Aorta (tissue), 5 donors: ENCODE measurements at regions not wholly inside any gene's neighbourhood (a gene's known extent, or its start where the extent isn't known, plus 50 kb on each side); places are given as distances from the start of the nearest gene placed in this dataset.

Source experiments
- ATAC-seq: fragments of 200-7000 bp; cut with Tn5 transposase; one replicate; pipeline ENCODE4 v1.9.1; 2022; ENCODE audit warnings: moderate library complexity; ENCODE audit not compliant: low FRiP score
- DNase-seq, 2 donors: peaks; one replicate each; pipeline ENCODE4 v3.0.0-alpha.2; 2020
- H3K27ac ChIP-seq, 2 donors: one replicate each; pipeline ENCODE4 v1.5.1; 2013; ENCODE audit warnings: low read length in 2 of 2, mild to moderate bottlenecking in 2 of 2, moderate library complexity in 2 of 2, control low read depth in 1 of 2, inconsistent platforms in 1 of 2, low read depth in 1 of 2
- H3K27me3 ChIP-seq, 2 donors: one replicate each; pipeline ENCODE4 v1.6.1; 2013; ENCODE audit warnings: control low read depth in 1 of 2, low read length in 1 of 2, mild to moderate bottlenecking in 1 of 2, moderate library complexity in 1 of 2; ENCODE audit not compliant: insufficient read depth in 2 of 2, control insufficient read depth in 1 of 2
- H3K36me3 ChIP-seq, 2 donors: one replicate each; pipeline ENCODE4 v1.6.1; 2013; ENCODE audit warnings: control low read depth in 1 of 2, low read length in 1 of 2, mild to moderate bottlenecking in 1 of 2; ENCODE audit not compliant: insufficient read depth in 2 of 2, control insufficient read depth in 1 of 2
- H3K4me1 ChIP-seq, 2 donors: one replicate each; pipeline ENCODE4 v1.6.1; 2013; ENCODE audit warnings: low read length in 2 of 2, control low read depth in 1 of 2, mild to moderate bottlenecking in 1 of 2, moderate library complexity in 1 of 2; ENCODE audit not compliant: insufficient read depth in 2 of 2, control insufficient read depth in 1 of 2
- H3K4me3 ChIP-seq, 2 donors: one replicate each; pipeline ENCODE4 v1.5.1; 2013; ENCODE audit warnings: low read length in 2 of 2, control low read depth in 1 of 2, mild to moderate bottlenecking in 1 of 2
- H3K9me3 ChIP-seq: one replicate; pipeline ENCODE4 v1.6.1; 2013; ENCODE audit warnings: mild to moderate bottlenecking, low read length; ENCODE audit not compliant: control insufficient read depth
- WGBS, 2 donors: extraction: QIAGEN DNeasy Blood & Tissue Kit; methylation state at CpG; one replicate each; pipeline ENCODE4 v1.1.7; 2013; 5-methylcytosine and 5-hydroxymethylcytosine counted together
- intact Hi-C, 2 donors: fragments of 100-400 bp; cut with DNase I; formaldehyde crosslinking; loops; one replicate each; pipeline versions ENCODE4 v1.14.2 to v1.15.0; 2022
- donor health status: healthy with polysubstance abuse.
- donor health status: Bipolar disorder and iron deficiency.
- donor health status: DM: no; HTN: no; CAD: no.
- donor health status: DM: no; HTN: no; CAD: no.
- donor health status: DM: yes; HTN: yes; CAD: no.

- peaks cover 1% of the 10 kb centered on the region for H3K9me3 ChIP-seq
- 73 to 83% methylated on average over 2 of the region's 2 CpGs for WGBS, 2 donors
- DNase-seq: no peak
Measured at GRCh38 chrX:21056622-21057021, 317.6 kb upstream of the CNKSR2 start.

GRCh38 chrX:21047034-21047455 is 327.2 kb upstream of the CNKSR2 start:
- ATAC-seq: no peak
- no peaks in the 10 kb centered on the region for H3K36me3 ChIP-seq
- no peak for DNase-seq
- no peaks in the 10 kb centered on the region for H3K4me1 ChIP-seq
- no peaks in the 10 kb centered on the region for H3K27me3 ChIP-seq
- intact Hi-C loops: no loop called here
- H3K27ac ChIP-seq: no peak overlapping the region
- no peaks in the 10 kb centered on the region for H3K9me3 ChIP-seq
- no peak overlapping the region for H3K4me3 ChIP-seq
- WGBS, 2 donors: 24 to 47% methylated on average over 2 of the region's 2 CpGs

More at GRCh38 chrX:21056622-21057021, 317.6 kb upstream of the CNKSR2 start:
- Histone ChIP-seq H3K4me1 (no peaks in the 10 kb centered on the region), H3K36me3 (no peaks in the 10 kb centered on the region), H3K27ac (no peak overlapping the region), H3K27me3 (no peaks in the 10 kb centered on the region), H3K4me3 (no peak overlapping the region)
- intact Hi-C loops: no loop called here
- no peak for ATAC-seq

- no peak overlapping the region for H3K4me3 ChIP-seq
- 39 to 55% methylated on average over 2 of the region's 2 CpGs for WGBS, 2 donors
- no peak for DNase-seq
- H3K27ac ChIP-seq: no peak overlapping the region
- ATAC-seq: no peak
- H3K9me3 ChIP-seq: no peaks in the 10 kb centered on the region
- intact Hi-C loops: no loop called here
- no peaks in the 10 kb centered on the region for H3K36me3 ChIP-seq
- no peaks in the 10 kb centered on the region for H3K4me1 ChIP-seq
- no peaks in the 10 kb centered on the region for H3K27me3 ChIP-seq
Measured at GRCh38 chrX:21014326-21014725, 359.9 kb upstream of the CNKSR2 start.

- 44 to 58% methylated on average over 2 of the region's 2 CpGs for WGBS, 2 donors
- intact Hi-C loops: no loop called here
- Histone ChIP-seq H3K27ac (no peak overlapping the region), H3K9me3 (no peaks in the 10 kb centered on the region), H3K36me3 (no peaks in the 10 kb centered on the region), H3K27me3 (no peaks in the 10 kb centered on the region), H3K4me1 (no peaks in the 10 kb centered on the region), H3K4me3 (no peak overlapping the region)
- DNase-seq: no peak
- no peak for ATAC-seq
Measured at GRCh38 chrX:21004835-21005234, 369.4 kb upstream of the CNKSR2 start.

GRCh38 chrX:20995829-20996228 is 378.4 kb upstream of the CNKSR2 start:
- intact Hi-C loops: no loop called here
- Histone ChIP-seq H3K9me3 (no peaks in the 10 kb centered on the region), H3K4me3 (no peak overlapping the region), H3K27ac (no peak overlapping the region), H3K36me3 (no peaks in the 10 kb centered on the region), H3K27me3 (no peaks in the 10 kb centered on the region), H3K4me1 (no peaks in the 10 kb centered on the region)
- ATAC-seq: no peak
- DNase-seq: no peak
- 9 to 25% methylated on average over 2 of the region's 2 CpGs for WGBS, 2 donors

GRCh38 chrX:20989361-20989760 is 384.9 kb upstream of the CNKSR2 start:
- H3K36me3 ChIP-seq: no peaks in the 10 kb centered on the region
- ATAC-seq (no peak), DNase-seq (no peak)
- 72 to 92% methylated on average over 3 of the region's 3 CpGs for WGBS, 2 donors
- no peaks in the 10 kb centered on the region for H3K9me3 ChIP-seq
- no peak overlapping the region for H3K4me3 ChIP-seq
- intact Hi-C loops: no loop called here
- no peak overlapping the region for H3K27ac ChIP-seq
- no peaks in the 10 kb centered on the region for H3K27me3 ChIP-seq
- H3K4me1 ChIP-seq: no peaks in the 10 kb centered on the region

GRCh38 chrX:20988804-20989203 is 385.4 kb upstream of the CNKSR2 start:
- Histone ChIP-seq H3K9me3 (no peaks in the 10 kb centered on the region), H3K27me3 (no peaks in the 10 kb centered on the region), H3K27ac (no peak overlapping the region), H3K4me3 (no peak overlapping the region), H3K36me3 (no peaks in the 10 kb centered on the region), H3K4me1 (no peaks in the 10 kb centered on the region)
- DNase-seq: no peak
- 71 to 74% methylated on average over 2 of the region's 2 CpGs for WGBS, 2 donors
- intact Hi-C loops: no loop called here
- ATAC-seq: no peak

- Histone ChIP-seq H3K27me3 (no peaks in the 10 kb centered on the region), H3K9me3 (no peaks in the 10 kb centered on the region), H3K36me3 (no peaks in the 10 kb centered on the region), H3K27ac (no peak overlapping the region), H3K4me1 (no peaks in the 10 kb centered on the region), H3K4me3 (no peak overlapping the region)
- 65 to 79% methylated on average over 3 of the region's 3 CpGs for WGBS, 2 donors
- ATAC-seq (no peak), DNase-seq (no peak)
- intact Hi-C loops: no loop called here
Measured at GRCh38 chrX:20988118-20988517, 386.1 kb upstream of the CNKSR2 start.

- no peaks in the 10 kb centered on the region for H3K9me3 ChIP-seq
- intact Hi-C loops: no loop called here
Measured at GRCh38 chrX:20980426-20980825, 393.8 kb upstream of the CNKSR2 start.

More at GRCh38 chrX:20980426-20980825, 393.8 kb upstream of the CNKSR2 start:
- H3K4me1 ChIP-seq: no peaks in the 10 kb centered on the region
- DNase-seq (no peak), ATAC-seq (no peak)
- no peak overlapping the region for H3K4me3 ChIP-seq
- H3K36me3 ChIP-seq: no peaks in the 10 kb centered on the region
- no peaks in the 10 kb centered on the region for H3K27me3 ChIP-seq
- 39 to 47% methylated on average over 1 of the region's 1 CpG for WGBS, 2 donors
- no peak overlapping the region for H3K27ac ChIP-seq
